Testis (tissue), 2 donors: ENCODE measurements at regions not wholly inside any gene's neighbourhood (a gene's known extent, or its start where the extent isn't known, plus 50 kb on each side); places are given as distances from the start of the nearest gene placed in this dataset.

ENCODE experiments used
- CTCF ChIP-seq, 3 experiments: fragments of 450-650 bp in 2 of 3; fragments of 200-600 bp in 1 of 3; sonication (generic) in 1 of 3; IDR thresholded peaks; one replicate each; pipeline ENCODE4 v1.5.1; 2016 to 2019; ENCODE audit warnings: antibody characterized with exemption in 3 of 3, mild to moderate bottlenecking in 2 of 3, moderate library complexity in 1 of 3
- POLR2A ChIP-seq: fragments of 450-650 bp; IDR thresholded peaks from one replicate; pipeline ENCODE4 v1.6.1; 2017; ENCODE audit warnings: antibody characterized with exemption, mild to moderate bottlenecking, moderate library complexity

- TF ChIP-seq POLR2A, result no peak
- no peak for TF ChIP-seq CTCF (IDR thresholded peaks at IDR 0.05)
Observed at GRCh38 chr7:118452128-118452527, 227.6 kb downstream of the ANKRD7 start.
